ENCODE measurements at regions not wholly inside any gene's neighbourhood (a gene's known extent, or its start where the extent isn't known, plus 50 kb on each side); places are given as distances from the start of the nearest gene placed in this dataset.

DNA sequence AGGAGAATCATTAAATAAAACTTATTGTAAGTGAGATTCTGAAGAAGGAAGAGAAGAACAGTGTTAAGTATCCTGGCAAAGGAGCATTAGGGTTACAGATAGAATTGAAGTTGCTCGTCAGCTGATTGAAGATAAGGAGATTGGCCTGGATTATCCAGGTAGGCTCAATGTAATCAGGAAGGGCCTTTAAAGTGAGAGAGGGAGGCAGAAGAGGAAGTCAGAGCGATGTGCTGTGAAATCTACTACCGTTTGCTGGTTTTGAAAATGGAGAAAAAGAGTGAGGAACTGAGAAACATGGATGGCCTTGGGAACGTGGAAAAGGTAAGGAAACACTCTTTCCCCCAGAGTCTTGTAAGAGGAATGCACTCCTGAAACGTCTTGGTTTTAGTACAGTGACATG lies 245.7 kb downstream of the ANTXR2 start:
- TF ChIP-seq YY1 (IDR thresholded peaks at IDR 0.05; ENCODE audit: insufficient read depth, insufficient read length) = no peak
- TF ChIP-seq ZNF274 (IDR thresholded peaks at IDR 0.05; ENCODE audit: low read depth, low read length) = no peak
- TF ChIP-seq SUZ12 (IDR thresholded peaks at IDR 0.05; ENCODE audit: extremely low read depth, insufficient read depth, insufficient read length) = no peak
